Ureter (tissue), 1 donor: ENCODE measurements at regions not wholly inside any gene's neighbourhood (a gene's known extent, or its start where the extent isn't known, plus 50 kb on each side); places are given as distances from the start of the nearest gene placed in this dataset.
A peak's percentile ranks its signal among the peaks of the same experiment; 100 is the strongest.

Experiments
- DNase-seq: peaks from one replicate; pipeline ENCODE4 v3.0.0-alpha.2; 2020; ENCODE audit warnings: low spot score
- donor health status: DM: yes; HTN: yes; CAD: no.

GRCh38 chr9:87245271-87245670 lies 252.4 kb upstream of the DAPK1 start:
- DNase-seq = no peak

- DNase-seq = no peak
Observed at GRCh38 chr9:87247097-87247496, 250.6 kb upstream of the DAPK1 start.

DNA sequence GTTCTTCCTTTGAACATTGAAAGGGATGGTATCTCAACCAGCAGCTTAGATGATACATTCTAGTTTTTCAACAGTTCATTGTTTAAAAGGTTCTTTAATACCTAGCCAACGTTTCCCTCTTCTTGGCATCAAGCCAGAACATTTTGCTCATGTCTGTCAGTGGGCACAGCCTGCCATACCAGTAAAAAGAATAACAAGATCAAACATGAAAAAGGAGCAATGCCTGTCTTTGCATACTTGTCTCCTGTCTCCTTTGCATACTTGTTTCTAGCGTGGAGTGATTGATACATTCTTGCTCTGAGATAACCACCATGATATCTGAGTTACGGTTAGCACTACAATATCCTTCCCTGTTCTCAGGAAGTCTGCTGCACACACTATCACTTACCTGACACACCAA lies 248.6 kb upstream of the DAPK1 start:
- no peak for DNase-seq

DNA sequence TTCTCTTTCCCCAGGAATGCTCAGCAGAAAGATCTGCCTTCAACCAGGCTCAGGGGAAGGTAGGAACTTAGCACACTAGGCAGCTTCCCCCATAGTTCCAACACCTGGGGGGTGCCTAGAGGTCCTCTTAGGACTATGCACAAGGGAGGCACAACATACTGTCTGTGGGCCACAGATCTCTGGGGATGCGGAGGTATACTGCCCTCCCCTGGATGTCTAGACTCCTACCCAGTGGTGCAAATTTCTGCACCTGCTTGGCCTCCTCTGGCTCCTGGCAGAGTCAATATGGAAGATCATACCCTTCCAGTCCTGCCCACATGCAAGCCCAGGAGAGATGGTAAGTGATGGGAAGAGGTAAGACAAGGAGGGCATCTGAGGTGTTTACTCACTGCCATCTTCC lies 247.5 kb upstream of the DAPK1 start:
- no peak for DNase-seq

DNA sequence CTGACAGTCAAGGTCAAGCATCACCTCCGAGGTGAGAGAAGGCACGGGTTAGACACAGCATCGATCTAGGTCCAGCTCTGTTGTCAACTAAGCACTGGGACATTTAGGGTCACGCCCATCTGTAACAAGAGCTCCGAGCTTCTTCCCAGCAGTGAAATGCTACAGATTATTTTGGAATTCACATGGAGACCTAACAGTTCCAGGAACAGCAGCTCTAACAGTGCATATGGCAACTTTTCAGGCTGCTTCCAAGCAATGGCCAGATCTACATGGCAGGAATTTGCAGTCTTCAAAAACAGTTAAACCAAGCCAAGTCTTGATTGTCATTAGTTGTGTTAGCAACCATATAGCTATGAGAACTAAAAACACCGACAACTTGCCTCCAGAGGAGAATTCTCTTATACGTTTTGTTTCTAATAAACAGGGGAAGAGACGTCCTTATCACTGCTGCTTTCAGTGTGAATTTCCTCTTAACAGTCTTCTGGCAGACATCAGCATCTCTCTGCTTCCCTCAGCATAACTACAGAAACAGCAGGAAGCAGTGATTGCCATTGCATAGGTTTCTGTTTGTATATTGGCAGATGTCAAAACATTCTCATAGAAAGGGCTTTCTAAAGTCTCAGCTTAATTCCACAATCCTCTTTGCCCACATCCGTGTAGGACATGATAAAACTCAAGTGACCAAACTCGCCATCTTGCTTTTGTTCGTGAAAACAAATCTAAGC lies 242.1 kb upstream of the DAPK1 start:
- DNase-seq = no peak

- no peak for DNase-seq
Observed at GRCh38 chr9:87256973-87257372, 240.7 kb upstream of the DAPK1 start.

GRCh38 chr9:87259543-87260518 lies 237.8 kb upstream of the DAPK1 start:
- DNase-seq = no peak

- DNase-seq = no peak
Observed at GRCh38 chr9:87263291-87263690, 234.4 kb upstream of the DAPK1 start.

- DNase-seq = no peak
Observed at GRCh38 chr9:87266697-87267096, 231.0 kb upstream of the DAPK1 start.

- DNase-seq = no peak
Observed at GRCh38 chr9:87267251-87268070, 230.2 kb upstream of the DAPK1 start.

GRCh38 chr9:87269296-87270176 lies 228.1 kb upstream of the DAPK1 start:
- DNase-seq = no peak

- DNase-seq = peak; percentile 45
Observed at GRCh38 chr9:87270221-87270847, 227.3 kb upstream of the DAPK1 start.

GRCh38 chr9:87270848-87271234 lies 226.8 kb upstream of the DAPK1 start:
- no peak for DNase-seq

GRCh38 chr9:87271696-87272477 lies 225.8 kb upstream of the DAPK1 start:
- DNase-seq = no peak

GRCh38 chr9:87275047-87275725 lies 222.5 kb upstream of the DAPK1 start:
- no peak for DNase-seq

DNA sequence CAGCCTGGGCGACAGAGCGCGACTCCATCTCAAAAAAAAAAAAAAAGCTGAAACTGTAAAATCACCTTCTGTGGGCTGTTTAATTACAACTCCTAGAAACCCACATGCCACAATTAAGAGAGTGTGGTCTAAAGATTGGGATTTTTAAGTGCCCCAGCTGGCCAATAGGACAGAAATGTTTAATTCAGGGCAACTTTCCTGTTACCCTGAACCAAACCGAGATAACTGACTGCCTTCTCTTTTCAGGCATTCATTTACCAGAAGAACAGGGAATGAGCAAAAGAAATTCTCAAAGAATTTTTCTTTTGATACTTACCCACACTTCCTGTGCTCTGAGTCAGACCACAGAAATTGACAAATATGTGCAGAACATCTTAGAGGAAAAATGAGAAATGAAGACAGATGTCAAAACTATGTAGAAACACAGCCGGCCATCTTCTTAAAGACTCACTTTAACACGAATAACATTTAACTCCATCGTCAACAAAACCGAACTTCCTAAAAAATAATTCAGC lies 221.3 kb upstream of the DAPK1 start:
- DNase-seq = no peak

GRCh38 chr9:87276851-87277261 lies 220.8 kb upstream of the DAPK1 start:
- DNase-seq = no peak

DNA sequence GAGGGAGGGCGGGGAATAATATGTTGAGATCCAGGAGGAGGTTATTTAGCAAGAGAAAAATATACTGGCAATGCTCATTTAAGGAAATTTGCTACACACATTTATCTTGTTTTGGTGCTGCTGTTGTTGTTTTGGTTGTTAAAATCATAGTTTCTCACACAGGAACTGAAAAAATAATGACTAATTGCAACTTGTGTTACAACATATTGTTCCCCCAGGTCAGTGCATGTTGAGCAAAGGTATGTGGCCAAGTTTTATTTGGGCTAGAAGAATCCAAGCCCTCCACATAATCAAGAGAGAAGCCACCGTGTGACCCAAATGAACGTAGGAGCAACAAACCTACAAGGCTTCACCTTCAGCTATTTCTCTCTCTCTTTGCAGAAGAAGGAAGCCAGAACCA lies 220.3 kb upstream of the DAPK1 start:
- no peak for DNase-seq
